ENCODE measurements at regions not wholly inside any gene's neighbourhood (a gene's known extent, or its start where the extent isn't known, plus 50 kb on each side); places are given as distances from the start of the nearest gene placed in this dataset.

DNA sequence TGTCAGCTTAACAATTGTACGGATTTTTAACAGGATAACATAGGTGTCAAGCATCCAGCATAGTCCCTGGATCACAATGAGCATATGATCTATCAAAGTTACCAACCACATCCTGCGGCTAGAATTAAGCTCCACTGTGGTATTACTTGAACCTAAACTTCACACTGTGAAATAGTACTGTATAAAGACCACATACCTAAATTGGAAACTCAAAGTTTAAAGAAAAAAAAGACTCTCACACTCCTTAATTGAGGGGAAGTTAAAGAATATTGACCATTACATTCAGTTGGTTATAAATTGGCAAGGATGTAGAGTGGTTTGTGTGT is 133.0 kb upstream of the PZP start:
- intact Hi-C loops (cut with micrococcal nuclease), result no loop called here
- ChIA-PET CTCF (interaction anchor here (4.2 kb wide), 1 partner anchor 10 kb away, joined by 16 read pairs; no protein-coding TSS in a partner anchor), RAD21 (ENCODE audit: low non-redundant PET in 1 of 2, low total read pairs in 2 of 2, uncharacterized antibody in 2 of 2, unreplicated experiment in 2 of 2) (no interaction called here), POLR2A (interaction anchor here (0.7 kb wide), 1 partner anchor 406 kb away, joined by 4 read pairs; no protein-coding TSS in a partner anchor)
- Histone ChIP-seq H3K79me2 (ENCODE audit: insufficient read depth, low read length) (no peaks in the 10 kb centered on the region), H3K9me2 (ENCODE audit: insufficient read depth) (no peaks in the 10 kb centered on the region), H2AFZ (ENCODE audit: low read depth, low read length, poor library complexity, severe bottlenecking) (no peak overlapping the region), H3K9me3 (ENCODE audit: control insufficient read depth in 1 of 2, insufficient read depth in 1 of 2, low read depth in 1 of 2, low read length in 2 of 2) (no peaks in the 10 kb centered on the region), H3K27ac (ENCODE audit: low read depth, low read length) (no peak overlapping the region), H3K4me2 (ENCODE audit: low read length) (no peak overlapping the region), H3K4me1 (ENCODE audit: control insufficient read depth in 1 of 2, insufficient read depth in 2 of 2, low read length in 2 of 2) (no peaks in the 10 kb centered on the region), H3K4me3 (replicated peaks in 1 of 2; ENCODE audit: low read depth in 1 of 2, low read length in 2 of 2) (no peak overlapping the region), H3K9ac (ENCODE audit: low read length) (no peak overlapping the region), H3K36me3 (ENCODE audit: control insufficient read depth in 1 of 2, insufficient read depth in 2 of 2, low read length in 2 of 2) (no peaks in the 10 kb centered on the region), H3K27me3 (ENCODE audit: insufficient read depth, low read length) (no peaks in the 10 kb centered on the region), H4K20me1 (ENCODE audit: insufficient read depth) (no peaks in the 10 kb centered on the region)
- TF ChIP-seq TCF7L2 (IDR thresholded peaks at IDR 0.05; ENCODE audit: borderline replicate concordance, extremely low read depth, insufficient read depth, insufficient read length) (no peak), POLR2A (IDR thresholded peaks at IDR 0.05; ENCODE audit: borderline replicate concordance, extremely low read depth, insufficient read depth, insufficient read length) (no peak), RAD21 (IDR thresholded peaks at IDR 0.05; ENCODE audit: low read depth) (no peak), FOSL1 (IDR thresholded peaks at IDR 0.05; ENCODE audit: low read depth) (no peak), SP1 (IDR thresholded peaks at IDR 0.05; ENCODE audit: low read depth) (no peak), SIN3A (IDR thresholded peaks at IDR 0.05; ENCODE audit: low read depth) (no peak), EZH2 (IDR thresholded peaks at IDR 0.05) (no peak), ZFX (IDR thresholded peaks at IDR 0.05) (no peak), JUND (IDR thresholded peaks at IDR 0.05) (no peak), EGR1 (IDR thresholded peaks at IDR 0.05; ENCODE audit: low read depth) (no peak), ZNF274 (IDR thresholded peaks at IDR 0.05; ENCODE audit: low read depth, low read length) (no peak), CBX3 (IDR thresholded peaks at IDR 0.05; ENCODE audit: low read depth) (no peak), ELF1 (IDR thresholded peaks at IDR 0.05; ENCODE audit: borderline replicate concordance, low read depth) (no peak), EZH2phosphoT487 (IDR thresholded peaks at IDR 0.05; ENCODE audit: borderline replicate concordance) (no peak), SRF (IDR thresholded peaks at IDR 0.05; ENCODE audit: low read depth) (no peak)
- TF ChIP-seq, protein P1, sequence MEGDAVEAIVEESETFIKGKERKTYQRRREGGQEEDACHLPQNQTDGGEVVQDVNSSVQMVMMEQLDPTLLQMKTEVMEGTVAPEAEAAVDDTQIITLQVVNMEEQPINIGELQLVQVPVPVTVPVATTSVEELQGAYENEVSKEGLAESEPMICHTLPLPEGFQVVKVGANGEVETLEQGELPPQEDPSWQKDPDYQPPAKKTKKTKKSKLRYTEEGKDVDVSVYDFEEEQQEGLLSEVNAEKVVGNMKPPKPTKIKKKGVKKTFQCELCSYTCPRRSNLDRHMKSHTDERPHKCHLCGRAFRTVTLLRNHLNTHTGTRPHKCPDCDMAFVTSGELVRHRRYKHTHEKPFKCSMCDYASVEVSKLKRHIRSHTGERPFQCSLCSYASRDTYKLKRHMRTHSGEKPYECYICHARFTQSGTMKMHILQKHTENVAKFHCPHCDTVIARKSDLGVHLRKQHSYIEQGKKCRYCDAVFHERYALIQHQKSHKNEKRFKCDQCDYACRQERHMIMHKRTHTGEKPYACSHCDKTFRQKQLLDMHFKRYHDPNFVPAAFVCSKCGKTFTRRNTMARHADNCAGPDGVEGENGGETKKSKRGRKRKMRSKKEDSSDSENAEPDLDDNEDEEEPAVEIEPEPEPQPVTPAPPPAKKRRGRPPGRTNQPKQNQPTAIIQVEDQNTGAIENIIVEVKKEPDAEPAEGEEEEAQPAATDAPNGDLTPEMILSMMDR (IDR thresholded peaks at IDR 0.05 in 2 of 3, conservative IDR thresholded peaks at IDR 0.05 in 1 of 3; ENCODE audit: borderline replicate concordance in 1 of 3, insufficient read depth in 1 of 3, low read depth in 2 of 3, low read length in 2 of 3), result no peak
- TF ChIP-seq, protein P2, sequence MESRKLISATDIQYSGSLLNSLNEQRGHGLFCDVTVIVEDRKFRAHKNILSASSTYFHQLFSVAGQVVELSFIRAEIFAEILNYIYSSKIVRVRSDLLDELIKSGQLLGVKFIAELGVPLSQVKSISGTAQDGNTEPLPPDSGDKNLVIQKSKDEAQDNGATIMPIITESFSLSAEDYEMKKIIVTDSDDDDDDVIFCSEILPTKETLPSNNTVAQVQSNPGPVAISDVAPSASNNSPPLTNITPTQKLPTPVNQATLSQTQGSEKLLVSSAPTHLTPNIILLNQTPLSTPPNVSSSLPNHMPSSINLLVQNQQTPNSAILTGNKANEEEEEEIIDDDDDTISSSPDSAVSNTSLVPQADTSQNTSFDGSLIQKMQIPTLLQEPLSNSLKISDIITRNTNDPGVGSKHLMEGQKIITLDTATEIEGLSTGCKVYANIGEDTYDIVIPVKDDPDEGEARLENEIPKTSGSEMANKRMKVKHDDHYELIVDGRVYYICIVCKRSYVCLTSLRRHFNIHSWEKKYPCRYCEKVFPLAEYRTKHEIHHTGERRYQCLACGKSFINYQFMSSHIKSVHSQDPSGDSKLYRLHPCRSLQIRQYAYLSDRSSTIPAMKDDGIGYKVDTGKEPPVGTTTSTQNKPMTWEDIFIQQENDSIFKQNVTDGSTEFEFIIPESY (IDR thresholded peaks at IDR 0.05; ENCODE audit: extremely low read depth, insufficient replicate concordance, low read length), result no peak
- TF ChIP-seq, protein P3, sequence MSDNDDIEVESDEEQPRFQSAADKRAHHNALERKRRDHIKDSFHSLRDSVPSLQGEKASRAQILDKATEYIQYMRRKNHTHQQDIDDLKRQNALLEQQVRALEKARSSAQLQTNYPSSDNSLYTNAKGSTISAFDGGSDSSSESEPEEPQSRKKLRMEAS (IDR thresholded peaks at IDR 0.05), result no peak
- BruUV-seq (replicated peaks), result no TSS peak
- ATAC-seq, result no peak
- DNase-seq (ENCODE audit: low read depth, low spot score), result no peak

Measured in HCT116 (cell line).